ACC112 (cell line): ENCODE measurements at regions not wholly inside any gene's neighbourhood (a gene's known extent, or its start where the extent isn't known, plus 50 kb on each side); places are given as distances from the start of the nearest gene placed in this dataset.

Experiments
- H2AFZ ChIP-seq: fragments of 200-600 bp; sonication (generic); one replicate; pipeline ENCODE4 v1.6.0; 2017; ENCODE audit warnings: antibody characterized with exemption, low read length; ENCODE audit not compliant: unreplicated experiment
- H3K27ac ChIP-seq: fragments of 200-600 bp; sonication (generic); 2 replicates; pipeline ENCODE4 v1.5.1; 2014; ENCODE audit warnings: low read depth, mild to moderate bottlenecking, antibody characterized with exemption, low read length, moderate library complexity
- H3K27me3 ChIP-seq: fragments of 200-600 bp; sonication (generic); 2 replicates; pipeline ENCODE4 v1.6.1; 2014; ENCODE audit warnings: mild to moderate bottlenecking, antibody characterized with exemption, low read length, moderate library complexity, mixed read lengths; ENCODE audit not compliant: insufficient read depth
- H3K36me3 ChIP-seq: fragments of 200-600 bp; sonication (generic); 2 replicates; pipeline ENCODE4 v1.6.1; 2016; ENCODE audit warnings: mild to moderate bottlenecking, antibody characterized with exemption, low read length, moderate library complexity, mixed read lengths; ENCODE audit not compliant: insufficient read depth
- H3K4me1 ChIP-seq: fragments of 200-600 bp; sonication (generic); one replicate; pipeline ENCODE4 v1.6.1; 2016; ENCODE audit warnings: low read length, mixed read lengths; ENCODE audit not compliant: insufficient read depth, unreplicated experiment, control insufficient read depth
- H3K4me3 ChIP-seq: fragments of 200-600 bp; sonication (generic); 2 replicates; pipeline ENCODE4 v1.5.1; 2014; ENCODE audit warnings: mild to moderate bottlenecking, low read depth, low read length
- H3K79me2 ChIP-seq: fragments of 200-600 bp; sonication (generic); one replicate; pipeline ENCODE4 v1.6.0; 2016; ENCODE audit warnings: low read length; ENCODE audit not compliant: control insufficient read depth, unreplicated experiment, insufficient read depth

DNA sequence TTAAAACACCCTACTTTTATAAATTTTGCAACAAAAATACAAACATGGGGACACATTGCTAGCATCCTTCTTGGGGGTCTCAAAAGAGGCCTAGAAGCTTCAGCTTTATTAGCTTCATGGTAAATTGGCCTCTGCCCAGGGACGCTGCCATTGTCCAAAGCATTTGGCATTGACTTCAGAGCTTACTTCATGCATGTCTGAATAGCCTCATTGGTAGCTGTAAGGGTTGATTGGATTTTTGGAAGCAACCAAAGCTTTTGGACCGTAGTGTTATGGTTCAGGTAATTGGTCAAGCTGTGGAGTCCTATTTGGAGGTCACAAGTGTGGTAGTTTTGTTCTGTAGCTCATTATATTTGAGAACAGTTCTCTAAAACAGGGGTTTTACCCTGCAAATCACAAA is 411.7 kb upstream of the SLC24A2 start:
- Histone ChIP-seq H3K27ac (no peak overlapping the region), H2AFZ (no peak overlapping the region), H3K79me2 (no peaks in the 10 kb centered on the region), H3K4me1 (peaks cover 1% of the 10 kb centered on the region), H3K36me3 (no peaks in the 10 kb centered on the region), H3K27me3 (no peaks in the 10 kb centered on the region), H3K4me3 (no peak overlapping the region)

DNA sequence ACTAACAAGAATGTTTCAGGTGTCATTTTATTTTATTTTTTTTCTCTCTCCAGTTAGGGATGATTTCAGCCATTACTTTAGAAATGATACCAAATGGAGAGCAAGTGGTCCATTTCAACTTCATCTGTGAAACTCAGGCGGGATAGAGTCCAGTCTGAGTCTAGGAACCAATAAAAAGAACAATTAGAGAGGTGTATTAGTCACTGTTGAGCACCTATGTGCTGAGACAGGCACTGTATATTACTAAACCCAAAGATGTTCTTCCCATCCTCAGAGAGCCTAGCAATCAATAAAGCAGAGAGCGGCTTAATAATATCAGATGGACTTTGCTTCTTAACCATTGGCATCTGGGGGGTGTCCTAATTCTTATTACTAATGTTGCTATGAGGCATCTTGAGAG is 410.3 kb upstream of the SLC24A2 start:
- H3K79me2 ChIP-seq = no peaks in the 10 kb centered on the region
- no peak overlapping the region for H3K27ac ChIP-seq
- no peaks in the 10 kb centered on the region for H3K36me3 ChIP-seq
- no peaks in the 10 kb centered on the region for H3K27me3 ChIP-seq
- H3K4me1 ChIP-seq = no peaks in the 10 kb centered on the region
- H3K4me3 ChIP-seq = no peak overlapping the region
- no peak overlapping the region for H2AFZ ChIP-seq

DNA sequence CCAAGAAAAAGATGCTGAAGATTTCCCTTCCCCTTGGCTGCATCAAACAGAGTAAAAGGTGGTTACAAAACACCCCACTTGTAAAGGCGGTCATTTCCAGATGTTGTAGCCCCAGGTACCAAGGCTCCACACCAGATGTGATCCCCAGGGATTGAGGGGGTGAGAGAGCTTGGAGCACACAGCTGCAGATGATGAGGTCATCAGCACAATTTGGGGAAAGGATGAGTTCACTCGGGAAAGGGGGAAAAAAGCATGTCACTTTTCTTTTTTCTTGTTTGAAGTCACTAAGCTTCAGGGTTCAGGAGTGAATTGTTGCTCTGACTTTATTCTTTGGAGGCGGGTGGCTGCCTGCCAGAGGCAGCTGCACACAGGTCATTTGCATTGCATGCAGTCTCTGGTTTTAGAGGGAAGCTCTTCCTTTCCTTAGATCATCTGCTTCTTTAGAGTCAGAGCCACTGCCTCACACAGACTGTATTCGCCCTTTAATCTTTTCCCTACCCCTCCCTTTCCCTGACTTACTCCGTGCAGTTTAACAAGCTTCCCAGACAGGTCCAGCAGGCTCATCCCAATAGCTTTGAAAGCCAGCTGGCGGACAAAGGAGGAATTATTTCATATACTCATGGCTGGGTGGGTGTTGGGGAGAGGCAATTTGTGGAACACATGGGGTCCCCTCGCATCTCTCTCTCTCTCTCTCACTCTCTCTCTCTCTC is 409.3 kb upstream of the SLC24A2 start:
- no peaks in the 10 kb centered on the region for H3K27me3 ChIP-seq
- H3K36me3 ChIP-seq = no peaks in the 10 kb centered on the region
- H3K4me3 ChIP-seq = no peak overlapping the region
- no peaks in the 10 kb centered on the region for H3K4me1 ChIP-seq
- no peak overlapping the region for H2AFZ ChIP-seq
- no peak overlapping the region for H3K27ac ChIP-seq
- H3K79me2 ChIP-seq = no peaks in the 10 kb centered on the region

DNA sequence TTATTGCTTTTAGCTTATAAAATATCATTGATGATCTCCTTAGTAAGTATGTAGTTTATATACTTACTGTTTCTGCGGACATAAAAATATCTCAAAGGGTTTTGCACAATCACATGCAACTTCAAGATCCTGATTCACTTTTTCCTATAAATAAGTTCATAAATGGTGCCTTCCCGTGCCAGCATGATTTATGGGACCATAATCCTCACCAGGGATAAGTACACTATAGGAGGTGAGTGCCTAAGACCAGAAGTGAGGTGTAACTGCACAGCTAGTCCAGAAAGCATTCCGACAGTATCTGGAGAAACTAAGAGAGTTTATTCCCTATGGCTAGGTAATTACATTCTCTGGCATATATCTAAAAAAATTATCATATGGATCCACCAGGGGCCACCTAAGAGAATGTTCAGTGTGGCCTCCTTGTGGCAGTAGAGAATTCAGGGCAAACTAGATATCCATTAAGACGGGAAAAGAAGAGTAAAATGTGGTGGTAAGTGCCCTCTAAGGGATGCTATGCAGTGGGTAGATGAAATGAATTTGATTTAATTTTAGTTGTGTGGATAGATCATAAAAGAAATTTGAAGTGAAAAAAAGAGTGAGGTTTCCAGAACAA is 402.5 kb upstream of the SLC24A2 start:
- no peaks in the 10 kb centered on the region for H3K4me1 ChIP-seq
- no peak overlapping the region for H3K27ac ChIP-seq
- H3K36me3 ChIP-seq = no peaks in the 10 kb centered on the region
- peaks cover 30% of the 10 kb centered on the region for H3K27me3 ChIP-seq
- no peak overlapping the region for H2AFZ ChIP-seq
- H3K79me2 ChIP-seq = no peaks in the 10 kb centered on the region
- no peak overlapping the region for H3K4me3 ChIP-seq

DNA sequence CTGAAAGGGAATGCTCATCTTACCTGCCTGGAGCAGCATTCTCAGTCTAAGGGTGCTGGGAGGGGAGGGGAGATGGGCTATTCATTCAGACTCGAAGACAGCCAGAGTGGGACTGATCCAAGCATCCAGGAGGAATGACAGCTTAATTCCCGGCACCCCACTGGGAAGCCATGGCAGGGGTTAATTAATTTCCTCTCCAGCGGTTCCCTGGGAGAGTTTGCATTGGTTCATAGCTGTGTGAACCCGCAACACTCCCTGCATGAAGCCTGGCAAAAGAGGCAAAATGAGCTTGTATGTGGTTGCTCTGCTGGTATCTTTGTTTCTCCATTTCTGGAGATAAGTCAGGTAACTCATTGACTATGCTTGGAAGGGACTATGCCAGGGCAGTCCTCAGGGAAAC is 401.0 kb upstream of the SLC24A2 start:
- no peak overlapping the region for H2AFZ ChIP-seq
- peaks cover 34% of the 10 kb centered on the region for H3K27me3 ChIP-seq
- H3K4me1 ChIP-seq = no peaks in the 10 kb centered on the region
- no peaks in the 10 kb centered on the region for H3K36me3 ChIP-seq
- H3K27ac ChIP-seq = no peak overlapping the region
- no peaks in the 10 kb centered on the region for H3K79me2 ChIP-seq
- no peak overlapping the region for H3K4me3 ChIP-seq

DNA sequence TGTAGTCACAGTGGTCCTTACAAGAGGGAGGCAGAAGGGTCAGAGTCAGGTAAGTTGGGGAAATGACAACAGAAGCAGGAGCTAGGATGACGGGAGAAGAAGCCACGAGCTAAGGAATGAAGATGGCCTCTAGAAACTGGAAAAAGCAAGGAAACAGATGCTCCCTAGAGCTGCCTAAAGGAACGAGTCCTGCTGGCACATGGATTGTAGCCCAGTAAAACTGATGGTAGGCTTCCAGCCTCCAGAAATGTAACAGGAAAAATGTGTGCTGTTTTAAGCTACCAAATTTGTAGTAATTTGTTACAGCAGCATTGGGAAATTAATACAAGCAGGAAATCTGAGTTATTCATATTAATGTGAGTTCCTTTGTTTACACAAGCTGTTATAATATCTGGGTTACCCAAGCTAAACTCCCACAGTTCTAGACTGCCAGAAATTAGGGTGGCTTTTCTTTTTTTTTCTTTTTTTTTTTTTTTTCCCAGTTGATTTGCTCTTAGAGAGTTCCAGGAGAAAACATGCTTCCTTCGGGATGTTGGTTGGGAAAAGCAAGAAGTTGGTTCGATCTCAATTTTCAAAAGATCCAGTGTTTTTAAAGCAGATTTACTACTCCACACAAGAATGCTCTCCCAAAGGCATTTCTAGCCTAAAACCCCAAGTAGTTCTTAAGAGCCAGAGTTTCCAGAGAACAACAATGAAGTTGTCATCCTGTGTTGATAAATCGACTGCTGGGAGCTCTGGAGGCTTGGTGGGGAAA is 400.0 kb upstream of the SLC24A2 start:
- no peaks in the 10 kb centered on the region for H3K79me2 ChIP-seq
- H3K4me3 ChIP-seq = no peak overlapping the region
- H2AFZ ChIP-seq = no peak overlapping the region
- H3K27ac ChIP-seq = no peak overlapping the region
- H3K4me1 ChIP-seq = no peaks in the 10 kb centered on the region
- peaks cover 38% of the 10 kb centered on the region for H3K27me3 ChIP-seq
- no peaks in the 10 kb centered on the region for H3K36me3 ChIP-seq

DNA sequence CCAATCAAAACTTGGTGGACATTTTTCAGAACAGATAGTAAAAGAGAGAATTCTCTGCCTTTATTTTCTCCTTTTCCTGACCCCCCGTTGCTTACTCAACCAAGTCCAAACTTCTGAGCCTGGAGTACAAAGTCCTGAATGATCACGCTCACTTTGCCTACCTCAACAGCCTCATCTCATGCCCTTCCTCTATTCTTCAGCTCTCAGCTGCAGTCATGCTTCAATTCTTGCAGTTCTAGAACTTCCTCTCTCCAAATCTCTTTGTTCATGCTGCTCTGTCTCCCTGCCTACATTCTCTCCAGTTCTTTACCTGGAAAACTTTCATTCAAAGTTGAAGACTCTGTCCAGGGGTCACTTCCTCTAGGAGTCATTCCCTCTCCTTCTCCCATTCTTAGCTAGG is 398.5 kb upstream of the SLC24A2 start:
- Histone ChIP-seq H3K79me2 (no peaks in the 10 kb centered on the region), H3K27ac (no peak overlapping the region), H2AFZ (no peak overlapping the region), H3K4me1 (no peaks in the 10 kb centered on the region), H3K27me3 (peaks cover 38% of the 10 kb centered on the region), H3K36me3 (no peaks in the 10 kb centered on the region), H3K4me3 (no peak overlapping the region)

DNA sequence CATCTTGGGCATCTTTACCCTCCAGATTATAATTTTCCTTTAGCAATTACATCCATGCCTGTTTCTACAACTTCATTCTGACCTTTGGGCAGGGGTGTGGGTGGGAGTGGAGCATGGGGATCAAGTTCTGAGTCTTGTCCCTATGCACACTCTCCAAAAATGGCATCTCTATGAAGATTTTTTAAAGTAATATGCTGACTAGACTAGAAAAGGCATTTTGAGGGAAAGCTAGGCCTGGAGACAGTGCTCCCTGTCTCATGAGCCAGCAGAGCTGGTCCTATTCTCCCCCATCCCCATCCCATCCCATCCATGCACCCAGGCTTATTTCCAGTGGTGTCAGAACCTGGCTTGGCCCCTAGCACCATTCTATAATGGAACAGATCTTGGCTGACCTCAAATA is 398.0 kb upstream of the SLC24A2 start:
- Histone ChIP-seq H3K4me3 (no peak overlapping the region), H3K79me2 (no peaks in the 10 kb centered on the region), H3K4me1 (no peaks in the 10 kb centered on the region), H3K27ac (no peak overlapping the region), H3K27me3 (peaks cover 38% of the 10 kb centered on the region), H3K36me3 (no peaks in the 10 kb centered on the region), H2AFZ (no peak overlapping the region)

DNA sequence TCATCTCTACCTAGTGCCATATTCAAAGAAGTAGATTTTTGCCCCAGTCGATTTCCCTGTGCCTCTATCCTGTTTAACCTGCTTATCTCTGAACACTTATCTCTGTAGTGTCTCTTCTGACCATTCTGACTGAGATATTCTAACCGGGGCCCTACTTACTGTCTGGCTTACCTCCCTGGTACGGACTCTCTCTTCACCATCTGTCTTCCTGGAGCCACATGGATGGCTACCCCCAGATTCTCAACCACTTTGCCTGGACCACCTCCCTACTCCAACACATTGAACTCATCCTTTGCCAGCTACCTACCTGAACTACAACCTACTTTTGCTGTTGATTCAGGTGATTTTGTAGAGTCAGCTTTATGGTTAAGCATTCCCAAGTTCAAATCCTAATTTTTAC is 397.4 kb upstream of the SLC24A2 start:
- Histone ChIP-seq H3K27me3 (peaks cover 38% of the 10 kb centered on the region), H3K27ac (no peak overlapping the region), H2AFZ (no peak overlapping the region), H3K4me3 (no peak overlapping the region), H3K79me2 (no peaks in the 10 kb centered on the region), H3K4me1 (no peaks in the 10 kb centered on the region), H3K36me3 (no peaks in the 10 kb centered on the region)

DNA sequence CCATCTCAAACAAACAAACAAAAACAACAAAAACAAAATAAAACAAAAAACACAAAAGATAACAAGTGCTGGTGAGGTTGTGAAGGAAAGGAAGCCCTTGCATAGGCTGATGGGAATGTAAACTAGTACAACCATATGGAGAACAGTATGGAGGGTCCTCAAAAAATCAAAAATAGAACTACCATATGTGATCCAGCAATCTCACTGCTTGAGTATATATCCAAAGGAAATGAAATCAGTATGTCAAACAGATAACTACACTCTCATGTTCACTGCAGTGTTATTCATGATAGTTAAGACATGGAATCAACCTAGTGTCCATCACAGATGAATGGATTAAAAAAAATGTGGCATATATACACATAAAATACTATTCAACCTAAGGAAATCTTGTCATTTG is 395.7 kb upstream of the SLC24A2 start:
- Histone ChIP-seq H3K79me2 (no peaks in the 10 kb centered on the region), H3K4me1 (no peaks in the 10 kb centered on the region), H3K27ac (no peak overlapping the region), H2AFZ (no peak overlapping the region), H3K4me3 (no peak overlapping the region), H3K36me3 (no peaks in the 10 kb centered on the region), H3K27me3 (peaks cover 49% of the 10 kb centered on the region)

DNA sequence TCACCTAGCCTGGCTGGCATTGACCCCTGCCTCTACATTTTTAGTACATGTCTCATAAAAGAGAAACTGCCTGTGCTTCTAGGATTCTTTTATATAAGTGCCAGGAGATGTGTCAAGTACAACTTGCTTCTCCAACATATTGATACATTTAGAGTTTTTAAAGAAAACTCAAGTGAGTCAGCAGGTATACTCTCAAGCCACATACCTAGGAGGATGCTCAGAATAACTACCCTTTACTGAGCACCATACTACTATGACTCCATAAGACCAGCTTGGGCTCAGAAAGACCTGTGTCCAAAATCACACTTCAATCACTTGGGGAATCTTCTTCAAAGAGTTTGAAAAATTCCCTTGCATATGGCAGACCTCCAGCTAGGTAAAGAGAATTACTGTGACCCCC is 389.8 kb upstream of the SLC24A2 start:
- Histone ChIP-seq H3K4me1 (no peaks in the 10 kb centered on the region), H3K79me2 (no peaks in the 10 kb centered on the region), H3K4me3 (no peak overlapping the region), H3K36me3 (no peaks in the 10 kb centered on the region), H3K27ac (no peak overlapping the region), H3K27me3 (peaks cover 64% of the 10 kb centered on the region), H2AFZ (no peak overlapping the region)
